Activated CD8-positive, alpha-beta T cell treated with anti-CD3 and anti-CD28 coated beads for 36 hours (primary cell): ENCODE measurements at regions not wholly inside any gene's neighbourhood (a gene's known extent, or its start where the extent isn't known, plus 50 kb on each side); places are given as distances from the start of the nearest gene placed in this dataset.
"Not testable (repeated sequence)": the region's sequence is repeated elsewhere in the genome, so short reads cannot be mapped to it uniquely, and the experiment has no call there.

Experiments
- ATAC-seq: fragments of 200-7000 bp; cut with Tn5 transposase; one replicate; pipeline ENCODE4 v1.10.0; 2021; ENCODE audit warnings: mild to moderate bottlenecking, moderate library complexity
- CTCF ChIA-PET: fragments of 350-600 bp; sonication (Branson Sonifier 250); formaldehyde crosslinking; loops from one replicate; lab custom pipeline; 2021; ENCODE audit warnings: antibody characterized with exemption; lab: Charles Lee
- POLR2A ChIA-PET: fragments of 350-600 bp; sonication (Branson Sonifier 250); formaldehyde crosslinking; loops from one replicate; lab custom pipeline; 2021; ENCODE audit warnings: antibody characterized with exemption; lab: Charles Lee
- DNase-seq: peaks from one replicate; pipeline ENCODE4 v3.0.0-alpha.2; 2020
- H3K27ac Mint-ChIP-seq: one replicate; pipeline ENCODE4 v1.8.0; 2021; ENCODE audit warnings: mild to moderate bottlenecking, mixed read lengths
- H3K27me3 Mint-ChIP-seq: one replicate; pipeline ENCODE4 v1.8.0; 2021; ENCODE audit warnings: mixed read lengths
- H3K36me3 Mint-ChIP-seq: one replicate; pipeline ENCODE4 v1.8.0; 2021; ENCODE audit warnings: low read depth, mixed read lengths
- H3K4me1 Mint-ChIP-seq: one replicate; pipeline ENCODE4 v1.8.0; 2021; ENCODE audit warnings: low read depth, mixed read lengths
- H3K4me3 Mint-ChIP-seq: one replicate; pipeline ENCODE4 v1.8.0; 2021; ENCODE audit warnings: mild to moderate bottlenecking, moderate library complexity, mixed read lengths
- H3K9me3 Mint-ChIP-seq: one replicate; pipeline ENCODE4 v1.8.0; 2021; ENCODE audit warnings: mixed read lengths
- CTCF ChIP-seq: fragments of 200-600 bp; IDR thresholded peaks from one replicate; pipeline ENCODE4 v1.8.0; 2022; ENCODE audit warnings: antibody characterized with exemption, mild to moderate bottlenecking
- intact Hi-C: fragments of 100-400 bp; cut with micrococcal nuclease; formaldehyde crosslinking; loops from one replicate; pipeline ENCODE4 v1.10.0; 2022

GRCh38 chr2:34705551-34706247 is 1106.6 kb upstream of the FAM98A start:
- DNase-seq (no peak), ATAC-seq (no peak)
- intact Hi-C loops = no loop called here
- no peaks in the 10 kb centered on the region for H3K36me3 Mint-ChIP-seq
- no peak overlapping the region for H3K27ac Mint-ChIP-seq
- ChIA-PET CTCF (no interaction called here), POLR2A (no interaction called here)
- H3K4me3 Mint-ChIP-seq = no peak overlapping the region
- H3K27me3 Mint-ChIP-seq = no peaks in the 10 kb centered on the region
- H3K9me3 Mint-ChIP-seq = no peaks in the 10 kb centered on the region
- TF ChIP-seq CTCF = no peak
- no peaks in the 10 kb centered on the region for H3K4me1 Mint-ChIP-seq

GRCh38 chr2:34703292-34703691 is 1104.2 kb upstream of the FAM98A start:
- CTCF ChIA-PET = no interaction called here
- TF ChIP-seq CTCF = no peak
- POLR2A ChIA-PET = no interaction called here
- ATAC-seq = no peak
- no peaks in the 10 kb centered on the region for H3K4me1 Mint-ChIP-seq
- DNase-seq = no peak
- intact Hi-C loops = no loop called here
- H3K27me3 Mint-ChIP-seq = no peaks in the 10 kb centered on the region
- no peak overlapping the region for H3K4me3 Mint-ChIP-seq
- no peak overlapping the region for H3K27ac Mint-ChIP-seq
- no peaks in the 10 kb centered on the region for H3K36me3 Mint-ChIP-seq
- H3K9me3 Mint-ChIP-seq = no peaks in the 10 kb centered on the region

- intact Hi-C loops, CTCF ChIA-PET, H3K27ac Mint-ChIP-seq, POLR2A ChIA-PET, ATAC-seq, DNase-seq, H3K9me3 Mint-ChIP-seq, H3K4me1 Mint-ChIP-seq, H3K36me3 Mint-ChIP-seq, H3K4me3 Mint-ChIP-seq, H3K27me3 Mint-ChIP-seq: not testable (repeated sequence)
Observed at GRCh38 chr2:34702391-34702790, 1103.3 kb upstream of the FAM98A start.

GRCh38 chr2:34677591-34677990 is 1078.5 kb upstream of the FAM98A start:
- intact Hi-C loops, H3K9me3 Mint-ChIP-seq, ATAC-seq, H3K4me3 Mint-ChIP-seq, H3K4me1 Mint-ChIP-seq, DNase-seq, H3K27ac Mint-ChIP-seq, H3K27me3 Mint-ChIP-seq, H3K36me3 Mint-ChIP-seq, CTCF ChIA-PET, POLR2A ChIA-PET: not testable (repeated sequence)

- intact Hi-C loops = not testable (repeated sequence)
Observed at GRCh38 chr2:34677119-34677531, 1078.0 kb upstream of the FAM98A start.

GRCh38 chr2:34670482-34670881 is 1071.4 kb upstream of the FAM98A start:
- no peak for DNase-seq
- no peak overlapping the region for H3K4me3 Mint-ChIP-seq
- no peaks in the 10 kb centered on the region for H3K36me3 Mint-ChIP-seq
- POLR2A ChIA-PET = no interaction called here
- H3K4me1 Mint-ChIP-seq = no peaks in the 10 kb centered on the region
- intact Hi-C loops = no loop called here
- H3K27ac Mint-ChIP-seq = no peak overlapping the region
- no peak for ATAC-seq
- no peaks in the 10 kb centered on the region for H3K27me3 Mint-ChIP-seq
- TF ChIP-seq CTCF = no peak
- CTCF ChIA-PET = no interaction called here
- H3K9me3 Mint-ChIP-seq = peaks cover 1% of the 10 kb centered on the region

More at GRCh38 chr2:34677119-34677531, 1078.0 kb upstream of the FAM98A start:
- CTCF ChIA-PET, H3K27me3 Mint-ChIP-seq, H3K4me3 Mint-ChIP-seq, H3K36me3 Mint-ChIP-seq, H3K4me1 Mint-ChIP-seq, DNase-seq, ATAC-seq, H3K27ac Mint-ChIP-seq, H3K9me3 Mint-ChIP-seq, POLR2A ChIA-PET: not testable (repeated sequence)
